WTC11 (cell line): ENCODE measurements at regions not wholly inside any gene's neighbourhood (a gene's known extent, or its start where the extent isn't known, plus 50 kb on each side); places are given as distances from the start of the nearest gene placed in this dataset.

ENCODE experiments used
- ATAC-seq: fragments of 200-7000 bp; cut with Tn5 transposase; 2 replicates; pipeline ENCODE4 v1.10.0; 2021; ENCODE audit warnings: mild to moderate bottlenecking, moderate library complexity
- CTCF ChIA-PET: fragments of 300-600 bp; sonication (Branson Sonifier 250); formaldehyde crosslinking; loops from one replicate; lab custom pipeline; 2021; ENCODE audit warnings: antibody characterized with exemption; lab: Charles Lee
- POLR2A ChIA-PET: fragments of 350-600 bp; sonication (Branson Sonifier 250); formaldehyde crosslinking; loops from one replicate; lab custom pipeline; 2021; ENCODE audit warnings: antibody characterized with exemption; lab: Charles Lee
- DNase-seq: peaks from one replicate; pipeline ENCODE4 v3.0.0; 2021; ENCODE audit warnings: low spot score
- H3K27ac Mint-ChIP-seq: 2 replicates; pipeline ENCODE4 v1.8.0; 2021; ENCODE audit warnings: mixed read lengths
- H3K27me3 Mint-ChIP-seq: 2 replicates; pipeline ENCODE4 v1.8.0; 2021; ENCODE audit warnings: low read depth, mild to moderate bottlenecking, moderate library complexity, mixed read lengths
- H3K36me3 Mint-ChIP-seq: 2 replicates; pipeline ENCODE4 v1.8.0; 2021; ENCODE audit warnings: mixed read lengths
- H3K4me1 Mint-ChIP-seq: 2 replicates; pipeline ENCODE4 v1.8.0; 2022; ENCODE audit warnings: mixed read lengths
- H3K4me3 Mint-ChIP-seq: 2 replicates; pipeline ENCODE4 v1.8.0; 2021; ENCODE audit warnings: mild to moderate bottlenecking, moderate library complexity, mixed read lengths
- H3K9me3 Mint-ChIP-seq: 2 replicates; pipeline ENCODE4 v1.8.0; 2021; ENCODE audit warnings: mixed read lengths
- CBFB ChIP-seq: sonication (generic); formaldehyde crosslinking; IDR thresholded peaks from 2 replicates; pipeline ENCODE4 v1.8.1; 2022; ENCODE audit warnings: mild to moderate bottlenecking, low read depth, missing genetic modification reagents
- CREM ChIP-seq: sonication (generic); formaldehyde crosslinking; IDR thresholded peaks from 2 replicates; pipeline ENCODE4 v1.8.1; 2022; ENCODE audit warnings: mild to moderate bottlenecking, missing genetic modification reagents, moderate library complexity
- E2F4 ChIP-seq: sonication (generic); formaldehyde crosslinking; IDR thresholded peaks from 2 replicates; pipeline ENCODE4 v1.8.1; 2022; ENCODE audit warnings: low read depth, mild to moderate bottlenecking, moderate library complexity, missing genetic modification reagents, borderline replicate concordance
- FOXK1 ChIP-seq: sonication (generic); formaldehyde crosslinking; IDR thresholded peaks from 2 replicates; pipeline ENCODE4 v1.8.0; 2022; ENCODE audit warnings: mild to moderate bottlenecking, moderate library complexity, missing genetic modification reagents
- FOXP1 ChIP-seq: sonication (generic); formaldehyde crosslinking; IDR thresholded peaks from 2 replicates; pipeline ENCODE4 v1.8.0; 2022; ENCODE audit warnings: missing genetic modification reagents, mild to moderate bottlenecking, moderate library complexity, borderline replicate concordance
- FOXP4 ChIP-seq: sonication (generic); formaldehyde crosslinking; IDR thresholded peaks from 2 replicates; pipeline ENCODE4 v1.8.0; 2022; ENCODE audit warnings: mild to moderate bottlenecking, missing genetic modification reagents
- GABPB1 ChIP-seq: sonication (generic); formaldehyde crosslinking; IDR thresholded peaks from 2 replicates; pipeline ENCODE4 v1.8.1; 2023; ENCODE audit warnings: mild to moderate bottlenecking, missing genetic modification reagents
- JUN ChIP-seq: sonication (generic); formaldehyde crosslinking; IDR thresholded peaks from 2 replicates; pipeline ENCODE4 v1.8.0; 2023; ENCODE audit warnings: mild to moderate bottlenecking, missing genetic modification reagents
- NFATC4 ChIP-seq: fragments of 250-450 bp; sonication (Bioruptor Pico); IDR thresholded peaks from 2 replicates; pipeline ENCODE4 v1.9.0; 2021; ENCODE audit warnings: mild to moderate bottlenecking
- NR2C2 ChIP-seq: sonication (generic); formaldehyde crosslinking; IDR thresholded peaks from 2 replicates; pipeline ENCODE4 v1.8.0; 2022; ENCODE audit warnings: mild to moderate bottlenecking, missing genetic modification reagents
- PRRX2 ChIP-seq: fragments of 250-450 bp; sonication (Bioruptor Pico); IDR thresholded peaks from 2 replicates; pipeline ENCODE4 v1.8.0; 2021; ENCODE audit warnings: mild to moderate bottlenecking
- SMAD3 ChIP-seq: sonication (generic); formaldehyde crosslinking; IDR thresholded peaks from 2 replicates; pipeline ENCODE4 v1.8.0; 2022; ENCODE audit warnings: missing genetic modification reagents, mild to moderate bottlenecking, borderline replicate concordance
- SOX15 ChIP-seq: fragments of 250-450 bp; sonication (Bioruptor Pico); IDR thresholded peaks from 2 replicates; pipeline ENCODE4 v1.9.0; 2021; ENCODE audit warnings: mild to moderate bottlenecking
- STAT6 ChIP-seq: sonication (generic); formaldehyde crosslinking; conservative IDR thresholded peaks from 2 replicates; pipeline ENCODE4 v1.8.1; 2023; ENCODE audit warnings: mild to moderate bottlenecking, low read depth, missing genetic modification reagents, moderate library complexity
- TP53 ChIP-seq: sonication (generic); formaldehyde crosslinking; IDR thresholded peaks from 2 replicates; pipeline ENCODE4 v1.8.1; 2023; ENCODE audit warnings: mild to moderate bottlenecking, missing genetic modification reagents
- ZNF263 ChIP-seq: sonication (generic); formaldehyde crosslinking; IDR thresholded peaks from 2 replicates; pipeline ENCODE4 v1.8.1; 2022; ENCODE audit warnings: low read depth, mild to moderate bottlenecking, moderate library complexity, missing genetic modification reagents
- ZNF396 ChIP-seq: fragments of 250-450 bp; sonication (Bioruptor Pico); IDR thresholded peaks from 2 replicates; pipeline ENCODE4 v1.8.0; 2021; ENCODE audit warnings: mild to moderate bottlenecking, moderate library complexity, borderline replicate concordance
- ZNF423 ChIP-seq: fragments of 250-450 bp; sonication (Bioruptor Pico); IDR thresholded peaks from 2 replicates; pipeline ENCODE4 v2.1.2; 2022; ENCODE audit warnings: mild to moderate bottlenecking, moderate library complexity
- ZNF425 ChIP-seq: fragments of 250-450 bp; sonication (Bioruptor Pico); conservative IDR thresholded peaks from 2 replicates; pipeline ENCODE4 v1.9.0; 2021; ENCODE audit warnings: mild to moderate bottlenecking
- ZNF671 ChIP-seq: fragments of 250-450 bp; sonication (Bioruptor Pico); IDR thresholded peaks from 2 replicates; pipeline ENCODE4 v1.8.0; 2021; ENCODE audit warnings: mild to moderate bottlenecking
- TF ChIP-seq, protein P1 (sequence below): sonication (generic); formaldehyde crosslinking; IDR thresholded peaks from 2 replicates; pipeline ENCODE4 v1.8.1; 2023; ENCODE audit warnings: mild to moderate bottlenecking, missing genetic modification reagents
- TF ChIP-seq, protein P2 (sequence below): fragments of 250-450 bp; sonication (Bioruptor Pico); IDR thresholded peaks from 2 replicates; pipeline ENCODE4 v1.8.0; 2021; ENCODE audit warnings: mild to moderate bottlenecking
- TF ChIP-seq, protein P3 (sequence below): fragments of 250-450 bp; sonication (Bioruptor Pico); IDR thresholded peaks from 2 replicates; pipeline ENCODE4 v2.1.2; 2022; ENCODE audit warnings: mild to moderate bottlenecking, moderate library complexity

GRCh38 chr3:8085498-8085897 lies 416.1 kb upstream of the LMCD1 start:
- DNase-seq (no peak), ATAC-seq (no peak)
- H3K4me3 Mint-ChIP-seq: no peak overlapping the region
- H3K36me3 Mint-ChIP-seq: no peaks in the 10 kb centered on the region
- CTCF ChIA-PET: no interaction called here
- H3K27me3 Mint-ChIP-seq: no peaks in the 10 kb centered on the region
- no peak overlapping the region for H3K27ac Mint-ChIP-seq
- peaks cover 10% of the 10 kb centered on the region for H3K9me3 Mint-ChIP-seq
- peaks cover 6% of the 10 kb centered on the region for H3K4me1 Mint-ChIP-seq
- no peak for TF ChIP-seq ZNF423 (CRISPR knock-in tag)
- TF ChIP-seq SOX15: no peak
- TF ChIP-seq ZNF263 (CRISPR knock-in tag): no peak
- TF ChIP-seq NR2C2: no peak
- no peak for TF ChIP-seq CBFB (CRISPR knock-in tag)
- TF ChIP-seq SMAD3 (CRISPR knock-in tag): no peak
- TF ChIP-seq, protein P1, sequence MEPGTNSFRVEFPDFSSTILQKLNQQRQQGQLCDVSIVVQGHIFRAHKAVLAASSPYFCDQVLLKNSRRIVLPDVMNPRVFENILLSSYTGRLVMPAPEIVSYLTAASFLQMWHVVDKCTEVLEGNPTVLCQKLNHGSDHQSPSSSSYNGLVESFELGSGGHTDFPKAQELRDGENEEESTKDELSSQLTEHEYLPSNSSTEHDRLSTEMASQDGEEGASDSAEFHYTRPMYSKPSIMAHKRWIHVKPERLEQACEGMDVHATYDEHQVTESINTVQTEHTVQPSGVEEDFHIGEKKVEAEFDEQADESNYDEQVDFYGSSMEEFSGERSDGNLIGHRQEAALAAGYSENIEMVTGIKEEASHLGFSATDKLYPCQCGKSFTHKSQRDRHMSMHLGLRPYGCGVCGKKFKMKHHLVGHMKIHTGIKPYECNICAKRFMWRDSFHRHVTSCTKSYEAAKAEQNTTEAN (CRISPR knock-in tag): no peak
- no peak for TF ChIP-seq ZNF671 (CRISPR knock-in tag)
- TF ChIP-seq, protein P2, sequence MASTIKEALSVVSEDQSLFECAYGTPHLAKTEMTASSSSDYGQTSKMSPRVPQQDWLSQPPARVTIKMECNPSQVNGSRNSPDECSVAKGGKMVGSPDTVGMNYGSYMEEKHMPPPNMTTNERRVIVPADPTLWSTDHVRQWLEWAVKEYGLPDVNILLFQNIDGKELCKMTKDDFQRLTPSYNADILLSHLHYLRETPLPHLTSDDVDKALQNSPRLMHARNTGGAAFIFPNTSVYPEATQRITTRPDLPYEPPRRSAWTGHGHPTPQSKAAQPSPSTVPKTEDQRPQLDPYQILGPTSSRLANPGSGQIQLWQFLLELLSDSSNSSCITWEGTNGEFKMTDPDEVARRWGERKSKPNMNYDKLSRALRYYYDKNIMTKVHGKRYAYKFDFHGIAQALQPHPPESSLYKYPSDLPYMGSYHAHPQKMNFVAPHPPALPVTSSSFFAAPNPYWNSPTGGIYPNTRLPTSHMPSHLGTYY: no peak
- TF ChIP-seq, protein P3, sequence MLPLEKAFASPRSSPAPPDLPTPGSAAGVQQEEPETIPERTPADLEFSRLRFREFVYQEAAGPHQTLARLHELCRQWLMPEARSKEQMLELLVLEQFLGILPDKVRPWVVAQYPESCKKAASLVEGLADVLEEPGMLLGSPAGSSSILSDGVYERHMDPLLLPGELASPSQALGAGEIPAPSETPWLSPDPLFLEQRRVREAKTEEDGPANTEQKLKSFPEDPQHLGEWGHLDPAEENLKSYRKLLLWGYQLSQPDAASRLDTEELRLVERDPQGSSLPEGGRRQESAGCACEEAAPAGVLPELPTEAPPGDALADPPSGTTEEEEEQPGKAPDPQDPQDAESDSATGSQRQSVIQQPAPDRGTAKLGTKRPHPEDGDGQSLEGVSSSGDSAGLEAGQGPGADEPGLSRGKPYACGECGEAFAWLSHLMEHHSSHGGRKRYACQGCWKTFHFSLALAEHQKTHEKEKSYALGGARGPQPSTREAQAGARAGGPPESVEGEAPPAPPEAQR: no peak
- POLR2A ChIA-PET: no interaction called here

GRCh38 chr3:8087951-8088350 lies 413.7 kb upstream of the LMCD1 start:
- ATAC-seq: no peak
- Mint-ChIP-seq H3K27ac (no peak overlapping the region), H3K4me3 (no peak overlapping the region), H3K9me3 (peaks cover 10% of the 10 kb centered on the region), H3K27me3 (no peaks in the 10 kb centered on the region), H3K36me3 (no peaks in the 10 kb centered on the region), H3K4me1 (peaks cover 6% of the 10 kb centered on the region)
- no peak for DNase-seq
- ChIA-PET POLR2A (no interaction called here), CTCF (no interaction called here)
- TF ChIP-seq CREM (no peak), NR2C2 (no peak), TP53 (CRISPR knock-in tag) (no peak), JUN (no peak), NFATC4 (no peak), ZNF425 (no peak)

DNA sequence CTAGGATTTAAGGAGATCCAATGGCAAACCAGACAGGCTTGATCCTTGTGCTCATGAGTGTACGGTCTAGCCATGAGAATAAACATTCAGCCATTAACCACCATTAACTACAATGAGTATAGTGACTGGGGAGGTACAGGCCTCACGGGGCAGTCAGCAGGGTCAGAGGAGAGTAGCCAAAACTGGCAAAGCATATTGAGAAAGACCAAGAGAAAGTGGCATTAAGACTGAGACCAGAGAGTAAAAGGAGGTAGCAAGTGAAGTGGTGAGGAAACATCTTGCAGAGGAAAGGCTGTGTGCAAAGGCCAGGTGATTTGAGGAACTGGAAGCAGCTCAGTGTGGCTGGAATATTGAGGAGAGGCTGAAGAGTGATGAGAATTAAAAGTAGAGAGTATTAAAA lies 407.2 kb upstream of the LMCD1 start:
- ChIA-PET CTCF (interaction anchor here (2.1 to 2.7 kb wide), 2 partner anchors 18 to 145 kb away, joined by 31 to 32 read pairs; no protein-coding TSS in a partner anchor), POLR2A (no interaction called here)
- Mint-ChIP-seq H3K4me3 (no peak overlapping the region), H3K9me3 (peaks cover 5% of the 10 kb centered on the region), H3K27ac (no peak overlapping the region), H3K27me3 (no peaks in the 10 kb centered on the region), H3K36me3 (no peaks in the 10 kb centered on the region), H3K4me1 (peaks cover 7% of the 10 kb centered on the region)
- DNase-seq (no peak), ATAC-seq (no peak)
- TF ChIP-seq STAT6 (no peak), FOXK1 (CRISPR knock-in tag) (no peak), PRRX2 (CRISPR knock-in tag) (no peak), FOXP4 (CRISPR knock-in tag) (no peak), JUN (no peak), GABPB1 (CRISPR knock-in tag) (no peak), E2F4 (CRISPR knock-in tag) (no peak), FOXP1 (CRISPR knock-in tag) (no peak), ZNF396 (CRISPR knock-in tag) (no peak)
